ENCODE measurements at regions not wholly inside any gene's neighbourhood (a gene's known extent, or its start where the extent isn't known, plus 50 kb on each side); places are given as distances from the start of the nearest gene placed in this dataset.

DNA sequence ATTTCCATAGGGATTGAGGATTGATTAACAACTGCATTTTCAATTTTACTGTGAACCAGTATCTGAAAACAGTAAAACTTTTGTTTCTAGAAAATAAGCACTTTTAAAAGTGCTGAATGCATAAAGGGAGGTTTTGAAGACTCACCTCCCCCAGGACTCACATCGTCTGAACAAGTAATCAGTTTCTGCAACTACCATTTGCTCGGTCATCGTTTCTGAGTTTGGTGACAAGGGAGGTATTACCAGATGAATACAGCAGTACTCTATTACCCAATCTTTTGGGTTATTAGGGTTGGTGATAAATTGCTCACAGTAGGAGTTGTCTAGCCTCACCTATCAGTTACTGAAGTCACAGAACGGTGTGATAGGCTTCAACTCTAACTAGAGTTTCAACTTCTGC is 234.5 kb upstream of the FN1 start:
- TF ChIP-seq, protein P1, sequence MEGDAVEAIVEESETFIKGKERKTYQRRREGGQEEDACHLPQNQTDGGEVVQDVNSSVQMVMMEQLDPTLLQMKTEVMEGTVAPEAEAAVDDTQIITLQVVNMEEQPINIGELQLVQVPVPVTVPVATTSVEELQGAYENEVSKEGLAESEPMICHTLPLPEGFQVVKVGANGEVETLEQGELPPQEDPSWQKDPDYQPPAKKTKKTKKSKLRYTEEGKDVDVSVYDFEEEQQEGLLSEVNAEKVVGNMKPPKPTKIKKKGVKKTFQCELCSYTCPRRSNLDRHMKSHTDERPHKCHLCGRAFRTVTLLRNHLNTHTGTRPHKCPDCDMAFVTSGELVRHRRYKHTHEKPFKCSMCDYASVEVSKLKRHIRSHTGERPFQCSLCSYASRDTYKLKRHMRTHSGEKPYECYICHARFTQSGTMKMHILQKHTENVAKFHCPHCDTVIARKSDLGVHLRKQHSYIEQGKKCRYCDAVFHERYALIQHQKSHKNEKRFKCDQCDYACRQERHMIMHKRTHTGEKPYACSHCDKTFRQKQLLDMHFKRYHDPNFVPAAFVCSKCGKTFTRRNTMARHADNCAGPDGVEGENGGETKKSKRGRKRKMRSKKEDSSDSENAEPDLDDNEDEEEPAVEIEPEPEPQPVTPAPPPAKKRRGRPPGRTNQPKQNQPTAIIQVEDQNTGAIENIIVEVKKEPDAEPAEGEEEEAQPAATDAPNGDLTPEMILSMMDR (IDR thresholded peaks at IDR 0.05) = no peak
- no peak for TF ChIP-seq POLR2A (IDR thresholded peaks at IDR 0.05)

Measured in body of pancreas (tissue), 4 donors.